ENCODE measurements at regions not wholly inside any gene's neighbourhood (a gene's known extent, or its start where the extent isn't known, plus 50 kb on each side); places are given as distances from the start of the nearest gene placed in this dataset.
"Not testable (repeated sequence)": the region's sequence is repeated elsewhere in the genome, so short reads cannot be mapped to it uniquely, and the experiment has no call there.

DNA sequence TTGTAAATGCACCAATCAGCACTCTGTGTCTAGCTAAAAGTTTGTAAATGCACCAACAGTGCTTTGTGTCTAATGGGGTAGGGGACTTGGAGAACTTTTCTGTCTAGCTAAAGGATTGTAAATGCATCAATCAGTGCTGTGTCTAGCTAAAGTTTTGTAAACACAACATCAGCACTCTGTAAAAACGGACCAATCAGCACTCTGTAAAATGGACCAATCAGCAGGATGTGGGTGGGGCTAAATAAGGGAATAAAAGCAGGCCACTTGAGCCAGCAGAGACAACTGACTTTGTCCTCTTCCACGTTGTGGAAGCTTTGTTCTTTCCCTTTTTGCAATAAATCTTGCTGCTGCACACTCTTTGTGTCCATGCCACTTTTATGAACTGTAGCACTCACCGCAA, 346.3 kb downstream of the LMBRD1 start:
- H3K4me1 Mint-ChIP-seq; H3K4me3 Mint-ChIP-seq; CTCF ChIA-PET; H3K4me2 ChIP-seq (replicated peaks; ENCODE audit: low read depth, low read length, poor library complexity, severe bottlenecking); H2AFZ ChIP-seq (ENCODE audit: insufficient read depth, low read depth, low read length, poor library complexity, severe bottlenecking); H3K36me3 ChIP-seq (replicated peaks in 1 of 2; ENCODE audit: control extremely low read depth in 1 of 2, control insufficient read depth in 1 of 2, extremely low read depth in 1 of 2, insufficient read depth in 2 of 2, low read length in 1 of 2); H4K20me1 ChIP-seq (ENCODE audit: control insufficient read depth, insufficient read depth, low read length, poor library complexity, severe bottlenecking); H3K9me3 Mint-ChIP-seq (ENCODE audit: insufficient read depth); POLR2A ChIA-PET; H3K4me1 ChIP-seq (ENCODE audit: control insufficient read depth in 2 of 2, insufficient read depth in 2 of 2, low read length in 2 of 2); DNase-seq; H3K4me3 ChIP-seq (ENCODE audit: control extremely low read depth in 1 of 5, extremely low read depth in 1 of 5, insufficient read depth in 1 of 5, low read depth in 2 of 5, low read length in 4 of 5); H3K27ac Mint-ChIP-seq; H3K27me3 ChIP-seq (replicated peaks in 1 of 4; ENCODE audit: control extremely low read depth in 1 of 4, control insufficient read depth in 3 of 4, insufficient read depth in 4 of 4, low read length in 3 of 4); H3K27me3 Mint-ChIP-seq; ATAC-seq (ENCODE audit: low read depth); H3K27ac ChIP-seq (ENCODE audit: low read length in 2 of 2); H3K9ac ChIP-seq (ENCODE audit: low read length); H3K79me2 ChIP-seq (ENCODE audit: control insufficient read depth, insufficient read depth, low read length); intact Hi-C loops (cut with micrococcal nuclease): not testable (repeated sequence)
- peaks cover 0 to 16% (median 0%) of the 10 kb centered on the region in 3 donors for H3K9me3 ChIP-seq (ENCODE audit: control extremely low read depth in 1 of 3, control insufficient read depth in 2 of 3, insufficient read depth in 1 of 3, low read length in 2 of 3)
- whole genome bisulfite sequencing (ENCODE audit: insufficient coverage), result 75% methylated on average over 2 of the region's 3 CpGs

- no peaks in the 10 kb centered on the region for H3K27me3 ChIP-seq (replicated peaks in 1 of 4; ENCODE audit: control extremely low read depth in 1 of 4, control insufficient read depth in 3 of 4, insufficient read depth in 4 of 4, low read length in 3 of 4)
- no peaks in the 10 kb centered on the region for H3K4me1 Mint-ChIP-seq
- H3K9me3 ChIP-seq (ENCODE audit: control extremely low read depth in 1 of 3, control insufficient read depth in 2 of 3, insufficient read depth in 1 of 3, low read length in 2 of 3), result peaks cover 0 to 16% (median 0%) of the 10 kb centered on the region in 3 donors
- no peaks in the 10 kb centered on the region for H3K4me1 ChIP-seq (ENCODE audit: control insufficient read depth in 2 of 2, insufficient read depth in 2 of 2, low read length in 2 of 2)
- H3K27ac ChIP-seq (ENCODE audit: low read length in 2 of 2), result no peak overlapping the region
- H3K27ac Mint-ChIP-seq, result no peak overlapping the region
- no peak overlapping the region for H2AFZ ChIP-seq (ENCODE audit: insufficient read depth, low read depth, low read length, poor library complexity, severe bottlenecking)
- WGBS (ENCODE audit: insufficient coverage), result 95% methylated on average over 8 of the region's 8 CpGs
- H3K79me2 ChIP-seq (ENCODE audit: control insufficient read depth, insufficient read depth, low read length), result no peaks in the 10 kb centered on the region
- no peak overlapping the region for H3K4me3 Mint-ChIP-seq
- no peak for DNase-seq
- ChIA-PET POLR2A (no interaction called here), CTCF (no interaction called here)
- intact Hi-C loops (cut with micrococcal nuclease), result no loop called here
- H3K4me3 ChIP-seq (ENCODE audit: control extremely low read depth in 1 of 5, extremely low read depth in 1 of 5, insufficient read depth in 1 of 5, low read depth in 2 of 5, low read length in 4 of 5), result no peak overlapping the region
- no peaks in the 10 kb centered on the region for H4K20me1 ChIP-seq (ENCODE audit: control insufficient read depth, insufficient read depth, low read length, poor library complexity, severe bottlenecking)
- no peak overlapping the region for H3K9ac ChIP-seq (ENCODE audit: low read length)
- no peak overlapping the region for H3K4me2 ChIP-seq (replicated peaks; ENCODE audit: low read depth, low read length, poor library complexity, severe bottlenecking)
- H3K27me3 Mint-ChIP-seq, result no peaks in the 10 kb centered on the region
- H3K36me3 ChIP-seq (replicated peaks in 1 of 2; ENCODE audit: control extremely low read depth in 1 of 2, control insufficient read depth in 1 of 2, extremely low read depth in 1 of 2, insufficient read depth in 2 of 2, low read length in 1 of 2), result no peaks in the 10 kb centered on the region
- no peak for ATAC-seq (ENCODE audit: low read depth)
- TF ChIP-seq EZH2 (IDR thresholded peaks at IDR 0.05; ENCODE audit: borderline replicate concordance, insufficient read depth, low read depth, low read length, poor library complexity, severe bottlenecking), result no peak
- no peak for TF ChIP-seq CTCF (IDR thresholded peaks at IDR 0.05)
- peaks cover 2% of the 10 kb centered on the region for H3K9me3 Mint-ChIP-seq (ENCODE audit: insufficient read depth)
Observed at GRCh38 chr6:69449887-69450286, 346.9 kb downstream of the LMBRD1 start.

All from B cell (primary cell).